ENCODE measurements at regions not wholly inside any gene's neighbourhood (a gene's known extent, or its start where the extent isn't known, plus 50 kb on each side); places are given as distances from the start of the nearest gene placed in this dataset.

GRCh38 chr2:78750219-78750618 lies 275.3 kb upstream of the REG3G start:
- no peak for DNase-seq (ENCODE audit: low read depth in 1 of 2, low spot score in 1 of 2)
- TF ChIP-seq POLR2AphosphoS5 (IDR thresholded peaks at IDR 0.05; ENCODE audit: low read depth) = no peak
- no peak for TF ChIP-seq CTCF (IDR thresholded peaks at IDR 0.05; ENCODE audit: insufficient read depth, low read length)
- TF ChIP-seq GABPA (IDR thresholded peaks at IDR 0.05; ENCODE audit: low read depth) = no peak
- no peak for TF ChIP-seq REST (IDR thresholded peaks at IDR 0.05; ENCODE audit: insufficient replicate concordance, low read depth)
- no peak for TF ChIP-seq SPI1 (IDR thresholded peaks at IDR 0.05; ENCODE audit: borderline replicate concordance, low read depth)
- Histone ChIP-seq H3K27ac (replicated peaks) (no peak overlapping the region), H3K4me3 (replicated peaks; ENCODE audit: insufficient read depth, low read length) (no peak overlapping the region), H3K27me3 (ENCODE audit: insufficient read depth, poor library complexity, severe bottlenecking) (no peaks in the 10 kb centered on the region)

DNA sequence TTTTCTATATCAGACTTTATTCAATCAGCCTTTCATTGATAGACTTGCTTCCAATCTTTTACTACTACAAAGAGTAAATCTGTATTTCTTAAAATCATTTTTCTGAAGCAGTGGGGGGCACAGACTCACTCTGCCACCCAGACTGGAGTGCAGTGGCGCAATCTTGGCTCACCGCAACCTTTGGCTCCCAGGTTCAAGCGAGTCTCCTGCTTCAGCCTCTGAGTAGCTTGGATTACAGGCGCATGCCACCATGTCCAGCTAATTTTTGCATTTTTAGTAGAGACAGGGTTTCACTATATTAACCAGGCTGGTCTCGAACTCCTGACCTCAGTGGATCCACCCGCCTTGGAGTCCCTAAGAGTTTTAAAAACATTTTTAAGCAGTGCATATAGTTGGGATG lies 270.6 kb upstream of the REG3G start:
- H3K4me3 ChIP-seq (replicated peaks; ENCODE audit: insufficient read depth, low read length) = no peak overlapping the region
- TF ChIP-seq CTCF (IDR thresholded peaks at IDR 0.05; ENCODE audit: insufficient read depth, low read length) = no peak
- no peak for TF ChIP-seq POLR2AphosphoS5 (IDR thresholded peaks at IDR 0.05; ENCODE audit: low read depth)
- no peak for TF ChIP-seq REST (IDR thresholded peaks at IDR 0.05; ENCODE audit: insufficient replicate concordance, low read depth)
- no peak overlapping the region for H3K27ac ChIP-seq (replicated peaks)
- no peak for DNase-seq (ENCODE audit: low read depth in 1 of 2, low spot score in 1 of 2)
- no peaks in the 10 kb centered on the region for H3K27me3 ChIP-seq (ENCODE audit: insufficient read depth, poor library complexity, severe bottlenecking)

- H3K27ac ChIP-seq (replicated peaks) = no peak overlapping the region
- H3K4me3 ChIP-seq (replicated peaks; ENCODE audit: insufficient read depth, low read length) = no peak overlapping the region
- no peak for DNase-seq (ENCODE audit: low read depth in 1 of 2, low spot score in 1 of 2)
- no peak for TF ChIP-seq GABPA (IDR thresholded peaks at IDR 0.05; ENCODE audit: low read depth)
- no peak for TF ChIP-seq REST (IDR thresholded peaks at IDR 0.05; ENCODE audit: insufficient replicate concordance, low read depth)
- no peak for TF ChIP-seq SPI1 (IDR thresholded peaks at IDR 0.05; ENCODE audit: borderline replicate concordance, low read depth)
- TF ChIP-seq POLR2AphosphoS5 (IDR thresholded peaks at IDR 0.05; ENCODE audit: low read depth) = no peak
- TF ChIP-seq CTCF (IDR thresholded peaks at IDR 0.05; ENCODE audit: insufficient read depth, low read length) = no peak
- H3K27me3 ChIP-seq (ENCODE audit: insufficient read depth, poor library complexity, severe bottlenecking) = no peaks in the 10 kb centered on the region
Observed at GRCh38 chr2:78757191-78757590, 268.3 kb upstream of the REG3G start.
